ENCODE measurements at regions not wholly inside any gene's neighbourhood (a gene's known extent, or its start where the extent isn't known, plus 50 kb on each side); places are given as distances from the start of the nearest gene placed in this dataset.

DNA sequence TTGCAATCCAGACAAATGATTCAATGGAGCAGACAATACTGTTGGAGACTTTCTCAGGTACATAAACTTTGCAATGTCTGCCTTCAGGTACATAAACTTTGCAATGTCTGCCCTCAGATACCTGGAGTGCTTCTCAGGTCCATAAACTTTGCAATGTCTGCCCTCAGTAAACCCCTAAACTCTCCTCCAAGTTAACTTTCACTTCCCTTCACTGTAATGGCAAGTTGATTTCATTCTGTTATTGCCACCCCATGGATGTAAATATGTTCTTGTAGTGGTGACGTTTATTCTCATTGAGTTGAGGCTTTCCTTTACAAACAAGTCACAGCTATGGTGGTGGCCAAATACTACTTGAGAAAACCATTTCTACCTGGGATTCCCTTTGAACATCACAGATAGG, 338.8 kb downstream of the EPM2A start:
- ChIA-PET CTCF (interaction anchor here (0.5 kb wide), 1 partner anchor 532 kb away, joined by 6 read pairs; no protein-coding TSS in a partner anchor), POLR2A (ENCODE audit: low non-redundant PET) (no interaction called here)
- TF ChIP-seq, protein P1, sequence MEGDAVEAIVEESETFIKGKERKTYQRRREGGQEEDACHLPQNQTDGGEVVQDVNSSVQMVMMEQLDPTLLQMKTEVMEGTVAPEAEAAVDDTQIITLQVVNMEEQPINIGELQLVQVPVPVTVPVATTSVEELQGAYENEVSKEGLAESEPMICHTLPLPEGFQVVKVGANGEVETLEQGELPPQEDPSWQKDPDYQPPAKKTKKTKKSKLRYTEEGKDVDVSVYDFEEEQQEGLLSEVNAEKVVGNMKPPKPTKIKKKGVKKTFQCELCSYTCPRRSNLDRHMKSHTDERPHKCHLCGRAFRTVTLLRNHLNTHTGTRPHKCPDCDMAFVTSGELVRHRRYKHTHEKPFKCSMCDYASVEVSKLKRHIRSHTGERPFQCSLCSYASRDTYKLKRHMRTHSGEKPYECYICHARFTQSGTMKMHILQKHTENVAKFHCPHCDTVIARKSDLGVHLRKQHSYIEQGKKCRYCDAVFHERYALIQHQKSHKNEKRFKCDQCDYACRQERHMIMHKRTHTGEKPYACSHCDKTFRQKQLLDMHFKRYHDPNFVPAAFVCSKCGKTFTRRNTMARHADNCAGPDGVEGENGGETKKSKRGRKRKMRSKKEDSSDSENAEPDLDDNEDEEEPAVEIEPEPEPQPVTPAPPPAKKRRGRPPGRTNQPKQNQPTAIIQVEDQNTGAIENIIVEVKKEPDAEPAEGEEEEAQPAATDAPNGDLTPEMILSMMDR (conservative IDR thresholded peaks at IDR 0.05; ENCODE audit: low read depth): no peak

DNA sequence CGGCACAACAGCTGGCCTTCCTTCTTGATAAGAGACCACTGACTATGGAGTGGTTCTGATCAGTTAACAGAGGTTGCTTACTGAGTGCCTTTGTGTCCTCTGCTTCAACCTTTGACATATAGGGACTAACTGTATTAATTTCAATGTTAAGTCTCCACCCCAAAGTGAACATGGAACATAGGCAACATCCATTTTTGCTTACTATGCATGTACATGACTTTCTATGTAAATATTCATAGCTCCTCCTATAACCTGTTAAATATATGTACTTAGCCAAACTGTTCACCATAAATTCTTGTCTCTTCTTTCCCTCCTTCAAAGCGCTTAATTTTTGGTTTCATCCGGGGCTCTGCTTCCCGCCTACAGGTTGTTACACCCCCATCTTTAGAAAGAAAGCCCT, 334.8 kb downstream of the EPM2A start:
- ChIA-PET POLR2A (ENCODE audit: low non-redundant PET) (no interaction called here), CTCF (no interaction called here)
- TF ChIP-seq, protein P1 (conservative IDR thresholded peaks at IDR 0.05; ENCODE audit: low read depth): no peak
- no peak for DNase-seq (ENCODE audit: low spot score)
- no peak overlapping the region for H3K27ac ChIP-seq

More for the DNA sequence above, 338.8 kb downstream of the EPM2A start:
- DNase-seq (ENCODE audit: low spot score): no peak
- H3K27ac ChIP-seq: no peak overlapping the region

DNA sequence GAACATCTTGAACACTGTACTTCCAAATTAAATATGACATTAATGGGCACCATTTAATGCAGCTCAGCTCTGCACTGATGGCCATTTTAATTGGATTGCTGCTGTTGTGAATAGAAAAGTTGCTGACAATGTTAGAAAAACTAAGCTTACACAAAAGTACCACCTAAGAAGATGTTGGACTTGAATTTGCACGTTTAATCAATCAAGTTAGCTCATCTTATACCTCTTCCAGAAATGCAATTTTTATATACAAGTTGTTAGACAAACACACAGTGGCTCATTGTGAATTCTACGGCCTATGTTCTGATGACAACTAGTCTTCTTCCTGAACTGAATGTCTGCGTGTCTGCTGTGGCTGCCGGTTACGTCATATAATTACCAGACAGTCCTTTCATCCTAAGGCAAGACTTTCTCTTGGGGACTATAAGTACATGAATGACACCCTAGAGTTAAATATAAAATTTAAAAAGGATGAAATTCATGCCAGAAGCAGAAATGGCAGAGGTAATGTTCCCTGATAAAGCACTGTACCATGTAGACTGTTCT, 330.2 kb downstream of the EPM2A start:
- CTCF ChIA-PET: interaction anchor here (0.5 to 0.7 kb wide), 2 partner anchors 189 to 225 kb away, joined by 3 to 4 read pairs; no protein-coding TSS in a partner anchor
- DNase-seq (ENCODE audit: low spot score): no peak
- no peak overlapping the region for H3K27ac ChIP-seq
- TF ChIP-seq, protein P1 (conservative IDR thresholded peaks at IDR 0.05; ENCODE audit: low read depth): no peak
- POLR2A ChIA-PET (ENCODE audit: low non-redundant PET): no interaction called here

DNA sequence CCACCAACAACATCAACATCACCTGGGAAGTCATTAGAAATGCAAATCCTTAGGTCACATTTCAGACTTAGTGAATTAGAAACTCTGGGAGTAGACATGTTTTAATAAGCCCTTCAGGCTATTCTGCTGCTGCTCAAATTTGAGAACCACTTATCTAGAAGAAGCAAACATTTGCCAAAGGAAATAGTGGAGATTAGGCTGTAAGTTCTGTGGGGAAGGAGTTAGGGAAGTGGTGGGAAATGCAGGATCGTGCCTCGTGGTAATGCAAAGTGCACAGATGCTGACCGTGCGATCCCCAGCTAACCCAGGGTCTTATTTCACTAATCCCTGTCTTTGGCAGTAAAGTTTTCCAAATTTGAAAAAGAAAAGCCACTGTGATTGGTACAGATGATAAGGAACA, 328.5 kb downstream of the EPM2A start:
- no peak for DNase-seq (ENCODE audit: low spot score)
- POLR2A ChIA-PET (ENCODE audit: low non-redundant PET): no interaction called here
- CTCF ChIA-PET: no interaction called here
- TF ChIP-seq, protein P1 (conservative IDR thresholded peaks at IDR 0.05; ENCODE audit: low read depth): no peak
- H3K27ac ChIP-seq: no peak overlapping the region

DNA sequence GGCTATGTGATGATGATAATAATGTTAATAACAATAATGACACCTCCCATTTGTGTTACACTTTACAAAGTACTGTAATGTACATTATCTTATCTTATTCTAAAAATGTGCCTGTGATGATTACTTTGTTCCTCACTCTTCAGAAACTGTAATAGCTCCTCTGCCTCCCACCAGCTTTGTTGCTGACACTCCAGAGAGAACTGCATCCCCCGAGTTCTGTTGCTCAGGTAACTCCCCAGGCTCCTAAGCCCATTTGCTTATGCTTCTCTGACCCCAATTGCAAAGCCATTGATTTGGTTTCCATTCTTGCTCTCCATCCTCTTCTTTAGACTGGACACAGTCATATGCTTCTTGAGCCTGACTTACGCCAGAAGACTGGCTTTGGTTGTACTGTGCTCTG, 319.7 kb downstream of the EPM2A start:
- CTCF ChIA-PET: no interaction called here
- POLR2A ChIA-PET (ENCODE audit: low non-redundant PET): no interaction called here
- DNase-seq (ENCODE audit: low spot score): no peak
- no peak overlapping the region for H3K27ac ChIP-seq
- TF ChIP-seq, protein P1 (conservative IDR thresholded peaks at IDR 0.05; ENCODE audit: low read depth): no peak

DNA sequence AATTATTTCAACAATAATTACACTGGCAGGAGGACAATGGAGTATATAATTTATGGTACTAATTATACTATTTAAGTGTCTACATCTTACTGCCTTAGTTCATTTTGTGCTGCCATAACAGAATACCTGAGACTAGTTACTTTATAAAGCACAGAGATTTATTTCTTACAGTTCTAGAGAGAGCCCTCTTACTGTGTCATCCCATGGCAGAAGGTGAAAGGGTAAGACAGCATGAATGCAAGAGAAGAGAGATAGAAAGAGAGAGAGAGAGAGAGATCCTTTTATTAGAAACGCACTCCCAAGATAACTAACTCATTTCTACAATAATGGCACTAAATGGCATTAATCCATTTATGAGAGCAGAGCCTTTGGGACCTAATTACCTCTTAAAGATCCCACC, 314.7 kb downstream of the EPM2A start:
- ChIA-PET CTCF (no interaction called here), POLR2A (ENCODE audit: low non-redundant PET) (no interaction called here)
- TF ChIP-seq, protein P1 (conservative IDR thresholded peaks at IDR 0.05; ENCODE audit: low read depth): no peak
- no peak overlapping the region for H3K27ac ChIP-seq
- no peak for DNase-seq (ENCODE audit: low spot score)

Data from RWPE1 (cell line).